ENCODE measurements at regions not wholly inside any gene's neighbourhood (a gene's known extent, or its start where the extent isn't known, plus 50 kb on each side); places are given as distances from the start of the nearest gene placed in this dataset.

- TF ChIP-seq CTCF (IDR thresholded peaks at IDR 0.05; ENCODE audit: low read depth, low read length) (no peak), EZH2phosphoT487 (IDR thresholded peaks at IDR 0.05; ENCODE audit: low read depth) (no peak)
These were observed 137.3 kb upstream of the VGLL2 start for GRCh38 chr6:117128052-117128451.
